ENCODE measurements at regions not wholly inside any gene's neighbourhood (a gene's known extent, or its start where the extent isn't known, plus 50 kb on each side); places are given as distances from the start of the nearest gene placed in this dataset.

- Histone ChIP-seq H3K4me1 (ENCODE audit: control insufficient read depth in 1 of 2, insufficient read depth in 2 of 2, low read depth in 1 of 2, low read length in 1 of 2) (no peaks in the 10 kb centered on the region), H3F3A (replicated peaks; ENCODE audit: insufficient read depth) (no peaks in the 10 kb centered on the region), H3K9me3 (no peaks in the 10 kb centered on the region), H2AFZ (ENCODE audit: low read depth) (no peak overlapping the region), H3K36me3 (replicated peaks in 1 of 2; ENCODE audit: control insufficient read depth in 1 of 2, insufficient read depth in 2 of 2, low read length in 1 of 2) (no peaks in the 10 kb centered on the region), H3K4me2 (no peak overlapping the region), H3K9ac (no peak overlapping the region), H3K9me2 (no peaks in the 10 kb centered on the region), H3K27ac (ENCODE audit: low read depth in 2 of 2, low read length in 1 of 2) (no peak overlapping the region), H3K4me3 (ENCODE audit: low read depth in 2 of 2, low read length in 1 of 2) (no peak overlapping the region), H3K79me2 (ENCODE audit: insufficient read depth) (no peaks in the 10 kb centered on the region), H4K20me1 (ENCODE audit: insufficient read depth) (no peaks in the 10 kb centered on the region), H3K27me3 (ENCODE audit: insufficient read depth) (no peaks in the 10 kb centered on the region)
- CTCF ChIA-PET, result no interaction called here
- DNase-seq, result no peak
- TF ChIP-seq SMC3 (IDR thresholded peaks at IDR 0.05; ENCODE audit: low read depth, low read length) (no peak), GATA2 (CRISPR knock-in tag; IDR thresholded peaks at IDR 0.05) (no peak), CTCF (IDR thresholded peaks at IDR 0.05) (no peak), TCF12 (IDR thresholded peaks at IDR 0.05) (no peak), NRF1 (IDR thresholded peaks at IDR 0.05; ENCODE audit: low read depth, low read length) (no peak), YY1 (IDR thresholded peaks at IDR 0.05; ENCODE audit: low read depth) (no peak), MAX (IDR thresholded peaks at IDR 0.05; ENCODE audit: low read depth) (no peak), RXRA (IDR thresholded peaks at IDR 0.05; ENCODE audit: borderline replicate concordance, low read depth) (no peak), CHD2 (IDR thresholded peaks at IDR 0.05; ENCODE audit: low read length, partially characterized antibody) (no peak), TEAD4 (IDR thresholded peaks at IDR 0.05; ENCODE audit: borderline replicate concordance, insufficient read depth) (no peak), ELF1 (IDR thresholded peaks at IDR 0.05) (no peak)
- POLR2A ChIA-PET, result no interaction called here
Observed at GRCh38 chr4:157722146-157722545, 450.7 kb downstream of the GASK1B start.

GRCh38 chr4:157713342-157713741 is 459.5 kb downstream of the GASK1B start:
- DNase-seq, result peak; percentile 4

More at GRCh38 chr4:157713342-157713741, 459.5 kb downstream of the GASK1B start:
- POLR2A ChIA-PET, result no interaction called here
- Histone ChIP-seq H3K36me3 (replicated peaks in 1 of 2; ENCODE audit: control insufficient read depth in 1 of 2, insufficient read depth in 2 of 2, low read length in 1 of 2) (no peaks in the 10 kb centered on the region), H3K4me2 (no peak overlapping the region), H3K4me1 (ENCODE audit: control insufficient read depth in 1 of 2, insufficient read depth in 2 of 2, low read depth in 1 of 2, low read length in 1 of 2) (peaks cover 0 to 3% of the 10 kb centered on the region in 2 experiments; a peak in 1 of 4 replicates), H4K20me1 (ENCODE audit: insufficient read depth) (no peaks in the 10 kb centered on the region), H3K27me3 (ENCODE audit: insufficient read depth) (no peaks in the 10 kb centered on the region), H3K9ac (no peak overlapping the region), H3K79me2 (ENCODE audit: insufficient read depth) (no peaks in the 10 kb centered on the region), H3K27ac (ENCODE audit: low read depth in 2 of 2, low read length in 1 of 2) (no peak overlapping the region), H2AFZ (ENCODE audit: low read depth) (no peak overlapping the region), H3K9me2 (no peaks in the 10 kb centered on the region; the same call in 1 of the 2 replicates), H3F3A (replicated peaks; ENCODE audit: insufficient read depth) (no peaks in the 10 kb centered on the region), H3K9me3 (no peaks in the 10 kb centered on the region), H3K4me3 (ENCODE audit: low read depth in 2 of 2, low read length in 1 of 2) (no peak overlapping the region)
- TF ChIP-seq FOSL2 (IDR thresholded peaks at IDR 0.05; ENCODE audit: borderline replicate concordance, low read depth) (no peak), GATA2 (CRISPR knock-in tag; IDR thresholded peaks at IDR 0.05) (no peak), FOXJ3 (CRISPR knock-in tag; IDR thresholded peaks at IDR 0.05) (no peak), TEAD4 (IDR thresholded peaks at IDR 0.05; ENCODE audit: borderline replicate concordance, insufficient read depth) (no peak), MEF2A (IDR thresholded peaks at IDR 0.05; ENCODE audit: borderline replicate concordance, low read depth) (no peak), CTCF (IDR thresholded peaks at IDR 0.05) (no peak), REST (IDR thresholded peaks at IDR 0.05; ENCODE audit: low read depth, low read length) (no peak), USF1 (IDR thresholded peaks at IDR 0.05; ENCODE audit: borderline replicate concordance, low read depth) (no peak), YY1 (IDR thresholded peaks at IDR 0.05; ENCODE audit: low read depth) (no peak), EP300 (IDR thresholded peaks at IDR 0.05; ENCODE audit: borderline replicate concordance in 1 of 2, low read depth in 1 of 2, low read length in 1 of 2) (no peak), SIN3A (IDR thresholded peaks at IDR 0.05; ENCODE audit: borderline replicate concordance, low read depth, low read length) (no peak)
- CTCF ChIA-PET, result no interaction called here
- 19% methylated on average over 4 of the region's 4 CpGs for WGBS (ENCODE audit: low lambda C conversion rate)
